ENCODE measurements at regions not wholly inside any gene's neighbourhood (a gene's known extent, or its start where the extent isn't known, plus 50 kb on each side); places are given as distances from the start of the nearest gene placed in this dataset.
"Not testable (repeated sequence)": the region's sequence is repeated elsewhere in the genome, so short reads cannot be mapped to it uniquely, and the experiment has no call there.

GRCh38 chr16:88263681-88264287 lies 119.0 kb upstream of the ZNF469 start:
- TF ChIP-seq CTCF, POLR2A (IDR thresholded peaks at IDR 0.05): not testable (repeated sequence)
